ENCODE measurements at regions not wholly inside any gene's neighbourhood (a gene's known extent, or its start where the extent isn't known, plus 50 kb on each side); places are given as distances from the start of the nearest gene placed in this dataset.

DNA sequence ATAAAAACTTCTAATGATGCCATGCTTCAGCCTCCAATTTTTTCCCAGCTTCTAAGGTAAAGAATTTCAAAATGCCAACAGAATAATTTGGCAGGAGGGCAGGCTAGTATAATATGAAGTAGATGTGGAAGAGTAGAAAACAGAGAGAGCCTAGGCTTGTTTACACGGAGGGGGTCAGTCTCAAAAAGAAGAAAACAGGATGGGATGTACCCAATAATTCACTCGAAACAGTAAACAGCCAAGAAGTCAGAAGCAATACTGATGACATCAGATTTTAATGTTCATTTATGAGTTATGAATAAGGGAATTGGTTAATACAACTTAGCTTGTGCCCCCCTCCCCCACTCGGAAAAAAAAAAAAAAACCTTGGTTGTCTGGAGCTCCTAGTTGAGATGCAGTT is 422.5 kb downstream of the FOXO1 start:
- Histone ChIP-seq H3K36me3 (ENCODE audit: low read length) (no peaks in the 10 kb centered on the region), H3K79me2 (ENCODE audit: insufficient read depth, low read length) (no peaks in the 10 kb centered on the region), H3K9me2 (replicated peaks; ENCODE audit: insufficient read depth, low read length) (no peaks in the 10 kb centered on the region), H2AFZ (ENCODE audit: low read depth, low read length, severe bottlenecking) (no peak overlapping the region), H3F3A (ENCODE audit: insufficient read depth) (no peaks in the 10 kb centered on the region), H4K20me1 (ENCODE audit: low read depth, low read length) (no peaks in the 10 kb centered on the region), H3K9ac (ENCODE audit: low read length) (no peak overlapping the region), H3K27me3 (ENCODE audit: low read length) (no peaks in the 10 kb centered on the region), H3K4me2 (ENCODE audit: low read depth, low read length, poor library complexity, severe bottlenecking) (no peak overlapping the region), H3K27ac (ENCODE audit: low read depth, low read length) (no peak overlapping the region), H3K9me3 (ENCODE audit: insufficient read depth, low read length) (no peaks in the 10 kb centered on the region), H3K4me3 (ENCODE audit: insufficient read depth, low read length, poor library complexity, severe bottlenecking) (no peak overlapping the region)
- TF ChIP-seq, protein P1, sequence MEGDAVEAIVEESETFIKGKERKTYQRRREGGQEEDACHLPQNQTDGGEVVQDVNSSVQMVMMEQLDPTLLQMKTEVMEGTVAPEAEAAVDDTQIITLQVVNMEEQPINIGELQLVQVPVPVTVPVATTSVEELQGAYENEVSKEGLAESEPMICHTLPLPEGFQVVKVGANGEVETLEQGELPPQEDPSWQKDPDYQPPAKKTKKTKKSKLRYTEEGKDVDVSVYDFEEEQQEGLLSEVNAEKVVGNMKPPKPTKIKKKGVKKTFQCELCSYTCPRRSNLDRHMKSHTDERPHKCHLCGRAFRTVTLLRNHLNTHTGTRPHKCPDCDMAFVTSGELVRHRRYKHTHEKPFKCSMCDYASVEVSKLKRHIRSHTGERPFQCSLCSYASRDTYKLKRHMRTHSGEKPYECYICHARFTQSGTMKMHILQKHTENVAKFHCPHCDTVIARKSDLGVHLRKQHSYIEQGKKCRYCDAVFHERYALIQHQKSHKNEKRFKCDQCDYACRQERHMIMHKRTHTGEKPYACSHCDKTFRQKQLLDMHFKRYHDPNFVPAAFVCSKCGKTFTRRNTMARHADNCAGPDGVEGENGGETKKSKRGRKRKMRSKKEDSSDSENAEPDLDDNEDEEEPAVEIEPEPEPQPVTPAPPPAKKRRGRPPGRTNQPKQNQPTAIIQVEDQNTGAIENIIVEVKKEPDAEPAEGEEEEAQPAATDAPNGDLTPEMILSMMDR (IDR thresholded peaks at IDR 0.05; ENCODE audit: insufficient read depth, low read length, poor library complexity, severe bottlenecking) = no peak
- no peak for TF ChIP-seq EZH2phosphoT487 (conservative IDR thresholded peaks at IDR 0.05; ENCODE audit: low read length)

DNA sequence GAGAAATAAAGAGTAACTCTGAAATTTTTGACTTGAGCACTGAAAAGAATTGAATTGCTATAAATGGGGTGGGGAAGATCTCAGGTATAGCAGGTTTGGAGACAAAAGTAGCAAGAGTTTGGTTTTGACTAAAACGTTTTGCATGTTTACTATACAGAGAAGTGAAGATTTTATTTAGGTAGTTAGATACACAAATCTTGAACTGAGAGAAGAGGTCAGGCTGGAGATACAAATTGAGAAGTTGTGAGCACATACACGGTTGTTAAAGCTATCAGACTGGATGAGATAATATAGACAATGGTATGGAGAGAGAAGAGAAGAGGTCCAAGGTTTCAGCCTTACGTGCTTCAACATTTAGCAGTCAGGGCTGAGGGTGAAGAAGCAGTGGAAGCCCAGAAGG is 420.9 kb downstream of the FOXO1 start:
- H3K9me3 ChIP-seq (ENCODE audit: insufficient read depth, low read length) = no peaks in the 10 kb centered on the region
- H3K27me3 ChIP-seq (ENCODE audit: low read length) = no peaks in the 10 kb centered on the region
- no peaks in the 10 kb centered on the region for H3F3A ChIP-seq (ENCODE audit: insufficient read depth)
- no peaks in the 10 kb centered on the region for H3K79me2 ChIP-seq (ENCODE audit: insufficient read depth, low read length)
- no peaks in the 10 kb centered on the region for H4K20me1 ChIP-seq (ENCODE audit: low read depth, low read length)
- no peak overlapping the region for H3K27ac ChIP-seq (ENCODE audit: low read depth, low read length)
- TF ChIP-seq EZH2phosphoT487 (conservative IDR thresholded peaks at IDR 0.05; ENCODE audit: low read length) = no peak
- TF ChIP-seq, protein P1 (IDR thresholded peaks at IDR 0.05; ENCODE audit: insufficient read depth, low read length, poor library complexity, severe bottlenecking) = no peak
- no peak overlapping the region for H3K4me3 ChIP-seq (ENCODE audit: insufficient read depth, low read length, poor library complexity, severe bottlenecking)
- H3K36me3 ChIP-seq (ENCODE audit: low read length) = no peaks in the 10 kb centered on the region
- H3K9me2 ChIP-seq (replicated peaks; ENCODE audit: insufficient read depth, low read length) = no peaks in the 10 kb centered on the region
- no peak overlapping the region for H3K9ac ChIP-seq (ENCODE audit: low read length)
- no peak overlapping the region for H3K4me2 ChIP-seq (ENCODE audit: low read depth, low read length, poor library complexity, severe bottlenecking)
- no peak overlapping the region for H2AFZ ChIP-seq (ENCODE audit: low read depth, low read length, severe bottlenecking)

DNA sequence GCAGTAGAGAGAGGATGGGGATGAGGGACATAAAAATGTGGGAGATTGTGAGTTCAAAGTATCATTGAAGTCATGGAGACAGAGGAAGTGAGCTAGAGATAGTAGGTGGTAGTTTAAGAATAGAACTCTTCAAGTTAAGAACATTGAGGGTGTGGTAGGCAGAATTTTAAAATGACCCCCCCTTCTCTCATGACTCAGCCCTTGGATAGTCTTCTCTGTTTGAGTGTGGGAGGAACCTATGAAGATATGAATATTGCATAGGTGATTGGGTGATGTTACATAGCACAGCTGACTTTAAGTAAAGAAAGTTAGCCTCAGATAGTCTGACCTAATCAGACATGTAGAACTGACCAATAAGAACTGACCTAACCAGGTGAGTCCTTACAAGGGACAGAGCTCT is 418.6 kb downstream of the FOXO1 start:
- Histone ChIP-seq H2AFZ (ENCODE audit: low read depth, low read length, severe bottlenecking) (no peak overlapping the region), H3K9ac (ENCODE audit: low read length) (no peak overlapping the region), H3K9me2 (replicated peaks; ENCODE audit: insufficient read depth, low read length) (no peaks in the 10 kb centered on the region), H3K4me2 (ENCODE audit: low read depth, low read length, poor library complexity, severe bottlenecking) (no peak overlapping the region), H3K9me3 (ENCODE audit: insufficient read depth, low read length) (no peaks in the 10 kb centered on the region), H4K20me1 (ENCODE audit: low read depth, low read length) (no peaks in the 10 kb centered on the region), H3K27me3 (ENCODE audit: low read length) (no peaks in the 10 kb centered on the region), H3F3A (ENCODE audit: insufficient read depth) (no peaks in the 10 kb centered on the region), H3K27ac (ENCODE audit: low read depth, low read length) (no peak overlapping the region), H3K36me3 (ENCODE audit: low read length) (no peaks in the 10 kb centered on the region), H3K4me3 (ENCODE audit: insufficient read depth, low read length, poor library complexity, severe bottlenecking) (no peak overlapping the region), H3K79me2 (ENCODE audit: insufficient read depth, low read length) (no peaks in the 10 kb centered on the region)
- TF ChIP-seq, protein P1 (IDR thresholded peaks at IDR 0.05; ENCODE audit: insufficient read depth, low read length, poor library complexity, severe bottlenecking) = no peak
- TF ChIP-seq EZH2phosphoT487 (conservative IDR thresholded peaks at IDR 0.05; ENCODE audit: low read length) = no peak

Data from SU-DHL-6 (cell line).